ENCODE measurements at regions not wholly inside any gene's neighbourhood (a gene's known extent, or its start where the extent isn't known, plus 50 kb on each side); places are given as distances from the start of the nearest gene placed in this dataset.

GRCh38 chr7:125480762-125481161, 551.1 kb upstream of the POT1 start:
- TF ChIP-seq ZHX1 (conservative IDR thresholded peaks at IDR 0.05; ENCODE audit: low read length) (no peak), KLF6 (CRISPR knock-in tag; IDR thresholded peaks at IDR 0.05; ENCODE audit: borderline replicate concordance) (no peak), ZBTB12 (CRISPR knock-in tag; IDR thresholded peaks at IDR 0.05) (no peak), EP300 (IDR thresholded peaks at IDR 0.05; ENCODE audit: low read length) (no peak), HDAC2 (IDR thresholded peaks at IDR 0.05) (no peak), BDP1 (IDR thresholded peaks at IDR 0.05; ENCODE audit: insufficient read depth, insufficient read length) (no peak), TOE1 (IDR thresholded peaks at IDR 0.05; ENCODE audit: borderline replicate concordance) (no peak), TOE1 (CRISPR knock-in tag; IDR thresholded peaks at IDR 0.05; ENCODE audit: borderline replicate concordance, low read depth) (no peak), ZNF75A (CRISPR knock-in tag; IDR thresholded peaks at IDR 0.05) (no peak), HDAC6 (IDR thresholded peaks at IDR 0.05; ENCODE audit: low read depth, low read length) (no peak), NELFE (IDR thresholded peaks at IDR 0.05; ENCODE audit: insufficient read depth, insufficient read length) (no peak), ELK3 (CRISPR knock-in tag; IDR thresholded peaks at IDR 0.05) (no peak), TFAM (CRISPR knock-in tag; conservative IDR thresholded peaks at IDR 0.05) (no peak), GABPA (tag; conservative IDR thresholded peaks at IDR 0.05; ENCODE audit: low read depth) (no peak), SRSF3 (IDR thresholded peaks at IDR 0.05; ENCODE audit: insufficient read depth, low read length) (no peak), JUND (IDR thresholded peaks at IDR 0.05; ENCODE audit: borderline replicate concordance, low read depth, low read length) (no peak), JUND (tag; IDR thresholded peaks at IDR 0.05; ENCODE audit: borderline replicate concordance, low read depth, low read length) (no peak), ZNF280B (CRISPR knock-in tag; IDR thresholded peaks at IDR 0.05) (no peak), RBBP5 (IDR thresholded peaks at IDR 0.05; ENCODE audit: borderline replicate concordance, insufficient read depth, low read length, poor library complexity, severe bottlenecking) (no peak)

More at GRCh38 chr7:125480762-125481161, 551.1 kb upstream of the POT1 start:
- no peak for FAIRE-seq
- CTCF ChIA-PET (ENCODE audit: low intra/inter-chr PET ratio): no interaction called here
- no TSS peak for BruUV-seq (replicated peaks)
- 12% methylated on average over 10 of the region's 10 CpGs for WGBS (ENCODE audit: insufficient coverage, low coverage, missing lambda C conversion rate)
- POLR2A ChIA-PET: no interaction called here
- H3K36me3 ChIP-seq (ENCODE audit: control insufficient read depth, insufficient read depth, low read length): no peaks in the 10 kb centered on the region
- in situ Hi-C loops (cut with MboI) (no loop called here), intact Hi-C loops (cut with micrococcal nuclease) (no loop called here)
- H3K79me2 ChIP-seq (ENCODE audit: control insufficient read depth, insufficient read depth, low read length): no peaks in the 10 kb centered on the region
- no peak for DNase-seq (ENCODE audit: extremely low read depth in 1 of 4, low spot score in 3 of 4)
- H3K4me1 ChIP-seq (replicated peaks in 1 of 2; ENCODE audit: control insufficient read depth in 2 of 2, insufficient read depth in 2 of 2, low read length in 2 of 2): no peaks in the 10 kb centered on the region
- no peak overlapping the region for H2AFZ ChIP-seq (ENCODE audit: low read depth, low read length)
- no peaks in the 10 kb centered on the region for H4K20me1 ChIP-seq (replicated peaks; ENCODE audit: control insufficient read depth, insufficient read depth, low read length)
- no peak overlapping the region for H3K4me3 ChIP-seq
- ATAC-seq: no peak
- H3K27me3 ChIP-seq (ENCODE audit: control insufficient read depth in 2 of 2, insufficient read depth in 2 of 2, low read length in 2 of 2): no peaks in the 10 kb centered on the region
- no peaks in the 10 kb centered on the region for H3K9me3 ChIP-seq (replicated peaks; ENCODE audit: control insufficient read depth, insufficient read depth, low read depth, low read length)
- H3K27ac ChIP-seq (ENCODE audit: extremely low read depth, low read depth, low read length): no peak overlapping the region
- H3K4me2 ChIP-seq (ENCODE audit: insufficient read depth, low read length): no peak overlapping the region
- H3K9me1 ChIP-seq (ENCODE audit: control insufficient read depth, insufficient read depth, low read length): no peaks in the 10 kb centered on the region
- no peak overlapping the region for H3K9ac ChIP-seq (ENCODE audit: insufficient read depth in 1 of 2, low read depth in 2 of 2, low read length in 2 of 2)
